ENCODE measurements at regions not wholly inside any gene's neighbourhood (a gene's known extent, or its start where the extent isn't known, plus 50 kb on each side); places are given as distances from the start of the nearest gene placed in this dataset.

- TF ChIP-seq ZNF398 (tag by site-specific recombination; IDR thresholded peaks at IDR 0.05) = no peak
- no peak for TF ChIP-seq ZNF449 (tag by site-specific recombination; IDR thresholded peaks at IDR 0.05)
- TF ChIP-seq ZNF404 (tag by site-specific recombination; IDR thresholded peaks at IDR 0.05) = no peak
- no peak for TF ChIP-seq PRDM6 (tag by site-specific recombination; IDR thresholded peaks at IDR 0.05)
- TF ChIP-seq ZNF391 (tag by site-specific recombination; IDR thresholded peaks at IDR 0.05; ENCODE audit: borderline replicate concordance, low read depth) = no peak
- TF ChIP-seq ZBTB6 (tag by site-specific recombination; IDR thresholded peaks at IDR 0.05) = no peak
- no peak for TF ChIP-seq MYNN (tag by site-specific recombination; IDR thresholded peaks at IDR 0.05; ENCODE audit: borderline replicate concordance)
Measured at GRCh38 chr9:6133346-6134063, 82.1 kb upstream of the IL33 start (continued).

- CTCF ChIA-PET = interaction anchor here (0.7 kb wide), 2 partner anchors 13 to 1032 kb away, joined by 3 to 5 read pairs; no protein-coding TSS in a partner anchor
- H3K36me3 ChIP-seq (ENCODE audit: control insufficient read depth in 2 of 2, insufficient read depth in 1 of 2, low read length in 2 of 2) = no peaks in the 10 kb centered on the region
- POLR2A ChIA-PET = no interaction called here
- no peak for TF ChIP-seq ZBTB20 (tag by site-specific recombination; IDR thresholded peaks at IDR 0.05)
- TF ChIP-seq ZNF155 (tag by site-specific recombination; IDR thresholded peaks at IDR 0.05) = no peak
- no peak for TF ChIP-seq ZXDB (tag by site-specific recombination; IDR thresholded peaks at IDR 0.05)
- no peak for TF ChIP-seq ELK4 (IDR thresholded peaks at IDR 0.05; ENCODE audit: borderline replicate concordance, low read depth, low read length)
- TF ChIP-seq HOXA7 (CRISPR knock-in tag; IDR thresholded peaks at IDR 0.05; ENCODE audit: borderline replicate concordance) = no peak
- no peak for TF ChIP-seq BCL6B (tag by site-specific recombination; IDR thresholded peaks at IDR 0.05)
- TF ChIP-seq CTCF (tag by site-specific recombination; IDR thresholded peaks at IDR 0.05) = no peak
- no peak for TF ChIP-seq ZNF146 (tag by site-specific recombination; IDR thresholded peaks at IDR 0.05)
- TF ChIP-seq ZNF530 (tag by site-specific recombination; IDR thresholded peaks at IDR 0.05; ENCODE audit: low read depth) = no peak
- no peak for TF ChIP-seq ZNF677 (tag by site-specific recombination; IDR thresholded peaks at IDR 0.05)
- TF ChIP-seq SP3 (tag by site-specific recombination; IDR thresholded peaks at IDR 0.05) = no peak
- TF ChIP-seq ZNF514 (tag by site-specific recombination; IDR thresholded peaks at IDR 0.05) = no peak
- no peak for TF ChIP-seq HOXC10 (CRISPR knock-in tag; IDR thresholded peaks at IDR 0.05)
- no peak for TF ChIP-seq ZNF423 (tag by site-specific recombination; IDR thresholded peaks at IDR 0.05)
- no peak for TF ChIP-seq ZNF654 (tag by site-specific recombination; IDR thresholded peaks at IDR 0.05; ENCODE audit: low read depth)
- no peaks in the 10 kb centered on the region for H3K9me3 ChIP-seq (ENCODE audit: control insufficient read depth, insufficient read depth, low read depth, low read length)
- H3K4me1 ChIP-seq (ENCODE audit: control insufficient read depth, insufficient read depth, low read length) = no peaks in the 10 kb centered on the region
- no peak overlapping the region for H3K4me3 ChIP-seq (ENCODE audit: low read depth, low read length)
- no peak overlapping the region for H3K27ac ChIP-seq (ENCODE audit: extremely low read depth, low read depth, low read length)
Measured at GRCh38 chr9:6132650-6133049, 83.0 kb upstream of the IL33 start.
